GDM1 (cell line): ENCODE measurements at regions not wholly inside any gene's neighbourhood (a gene's known extent, or its start where the extent isn't known, plus 50 kb on each side); places are given as distances from the start of the nearest gene placed in this dataset.
"Not testable (repeated sequence)": the region's sequence is repeated elsewhere in the genome, so short reads cannot be mapped to it uniquely, and the experiment has no call there.

Experiments
- DNase-seq: peaks from one replicate; lab custom pipeline; 2025; lab: John Stamatoyannopoulos, UW

GRCh38 chr15:58361273-58361759, 70.5 kb upstream of the LIPC start:
- no peak for DNase-seq

GRCh38 chr15:58362262-58362922, 69.4 kb upstream of the LIPC start:
- DNase-seq = no peak

- DNase-seq = not testable (repeated sequence)
Measured at GRCh38 chr15:58363118-58363517, 68.7 kb upstream of the LIPC start.

GRCh38 chr15:58363673-58364072, 68.1 kb upstream of the LIPC start:
- DNase-seq = not testable (repeated sequence)

DNA sequence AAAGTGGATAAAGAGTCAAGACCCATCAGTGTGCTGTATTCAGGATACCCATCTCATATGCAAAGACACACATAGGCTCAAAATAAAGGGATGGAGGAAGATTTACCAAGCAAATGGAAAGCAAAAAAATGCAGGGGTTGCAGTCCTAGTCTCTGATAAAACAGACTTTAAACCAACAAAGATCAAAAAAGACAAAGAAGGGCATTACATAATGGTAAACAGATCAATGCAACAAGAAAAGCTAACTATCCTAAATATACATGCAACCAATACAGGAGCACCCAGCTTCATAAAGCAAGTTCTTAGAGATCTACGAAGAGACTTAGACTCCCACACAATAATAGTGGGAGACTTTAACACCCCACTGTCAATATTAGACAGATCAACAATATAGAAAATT, 66.7 kb upstream of the LIPC start:
- DNase-seq = not testable (repeated sequence)

DNA sequence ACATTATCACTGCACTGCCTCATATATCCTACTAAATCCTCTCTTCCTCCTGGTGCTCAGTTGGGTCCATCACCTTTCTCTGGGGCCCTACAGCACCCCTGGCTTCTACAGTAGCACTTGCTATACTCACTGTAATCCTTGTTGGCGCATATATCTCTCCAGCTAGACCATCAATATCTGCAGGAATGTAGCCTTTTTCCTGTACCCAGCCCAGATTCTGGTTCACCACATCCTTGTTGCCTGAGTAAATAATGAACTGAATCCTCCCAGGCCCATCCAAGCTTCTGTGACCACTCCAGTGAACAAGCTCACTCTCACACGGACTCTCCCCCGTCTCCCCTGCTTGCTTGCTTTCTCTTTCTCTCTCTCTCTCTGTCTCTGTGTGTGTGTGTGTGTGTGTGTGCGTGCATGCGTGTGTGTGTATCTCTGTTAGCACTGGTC, 62.5 kb upstream of the LIPC start:
- DNase-seq = peak; percentile 19

DNA sequence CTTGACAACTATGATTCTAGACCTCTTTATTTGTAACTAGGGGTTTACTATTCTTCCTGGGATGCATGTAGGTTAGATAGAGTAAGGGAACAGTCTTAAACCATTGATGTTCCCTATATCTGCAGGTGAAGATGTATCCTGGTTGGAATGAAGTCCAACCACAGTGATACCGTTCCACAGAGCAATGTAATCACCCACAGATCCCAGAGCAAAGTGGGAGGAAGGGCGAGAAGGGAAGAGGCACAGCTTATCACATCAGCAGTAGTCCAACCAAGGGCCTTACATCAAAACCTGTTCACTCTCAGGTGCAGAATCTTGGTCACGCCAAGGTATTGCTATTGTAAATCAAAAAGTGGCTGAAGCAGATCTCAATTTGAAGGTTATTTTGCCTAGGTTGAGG, 61.8 kb upstream of the LIPC start:
- no peak for DNase-seq

DNA sequence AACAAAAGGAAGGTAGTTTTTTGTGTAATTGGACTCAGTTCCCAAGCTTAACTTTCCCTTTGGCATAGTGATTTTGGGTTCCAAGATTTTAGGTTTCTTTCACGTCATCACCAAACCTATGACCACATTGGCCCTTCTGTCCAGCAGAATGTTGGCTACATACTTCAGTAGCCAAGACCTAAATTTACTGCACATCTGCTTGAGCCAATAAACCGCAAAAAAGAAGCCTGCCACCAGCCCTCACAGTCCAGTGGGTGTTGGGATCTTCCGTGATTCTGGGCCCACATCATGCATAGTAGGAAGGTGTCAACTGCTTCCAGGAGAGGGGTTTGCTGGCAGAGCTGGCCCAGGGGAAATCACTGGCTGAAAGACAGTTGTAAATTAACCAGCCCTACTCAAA, 57.6 kb upstream of the LIPC start:
- DNase-seq = no peak

DNA sequence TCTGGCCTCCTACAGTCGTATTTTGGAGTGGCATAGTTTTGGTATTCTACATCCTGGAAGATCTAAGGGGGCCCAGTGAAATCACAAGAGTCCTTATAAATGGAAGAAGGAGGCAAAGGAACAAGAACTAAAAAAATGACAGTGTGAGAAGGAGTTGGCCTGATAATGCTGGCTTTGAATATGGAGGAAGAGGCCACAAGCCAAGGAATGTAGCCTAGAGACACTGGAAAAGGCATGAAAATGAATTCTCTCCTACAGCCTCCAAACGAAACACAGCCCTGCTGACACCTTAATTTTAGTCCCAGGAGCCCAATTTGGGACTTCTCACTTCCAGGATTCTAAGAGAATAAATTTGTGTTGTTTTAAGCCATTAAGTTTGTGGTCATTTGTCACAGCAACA, 54.6 kb upstream of the LIPC start:
- DNase-seq = no peak

DNA sequence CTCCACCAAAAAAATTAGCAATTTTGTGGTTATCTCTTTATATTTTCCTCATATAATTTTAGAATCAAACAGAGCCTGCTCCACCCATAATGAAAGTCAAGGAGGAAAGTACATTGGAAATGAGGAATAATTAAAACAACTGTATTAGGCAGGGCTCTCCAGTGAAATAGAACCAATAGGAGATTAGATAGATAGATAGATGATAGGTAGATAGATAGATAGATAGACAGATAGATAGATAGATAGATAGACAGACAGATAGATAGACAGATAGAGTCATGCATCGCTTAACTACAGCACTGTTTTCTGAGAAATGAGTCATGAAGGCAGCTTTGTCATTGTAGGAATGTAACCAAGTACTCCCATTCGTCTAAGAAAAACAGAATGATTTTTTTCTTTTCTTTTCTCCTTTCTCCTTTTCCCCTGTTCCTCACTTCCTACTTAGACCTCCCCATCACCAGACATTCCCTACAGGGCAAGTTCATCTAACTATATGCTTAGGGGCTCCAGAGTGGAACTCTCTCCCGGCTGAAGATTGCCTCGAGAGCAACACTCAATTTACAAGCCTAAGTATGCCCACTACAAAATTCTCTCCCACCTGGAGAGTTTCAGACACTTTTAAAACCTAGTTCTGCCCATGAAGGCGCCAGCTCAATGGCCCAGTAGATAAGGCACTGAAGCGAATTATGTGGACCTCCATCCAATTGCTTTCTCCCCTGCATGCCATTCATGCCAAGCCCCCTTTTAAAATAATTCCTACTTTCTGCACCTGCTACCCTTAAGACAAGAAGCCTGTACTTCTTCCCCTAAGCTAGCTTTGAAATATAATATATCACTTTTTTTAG, 53.3 kb upstream of the LIPC start:
- DNase-seq = no peak

DNA sequence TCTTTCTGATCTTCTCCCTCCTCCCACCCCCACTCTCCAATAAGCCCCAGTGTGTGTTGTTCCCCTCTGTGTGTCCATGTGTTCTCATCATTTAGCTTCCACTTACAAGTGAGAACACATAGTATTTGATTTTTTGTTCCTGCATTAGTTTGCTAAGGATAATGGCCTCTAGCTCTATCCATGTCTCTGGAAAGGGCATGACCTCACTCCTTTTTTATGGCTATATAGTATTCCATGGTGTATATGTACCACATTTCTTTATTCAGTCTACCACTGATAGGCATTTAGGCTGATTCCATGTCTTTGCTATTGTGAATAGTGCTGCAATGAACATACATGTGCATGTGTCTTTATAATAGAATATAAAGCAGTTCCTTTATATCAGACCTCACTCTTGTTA, 52.3 kb upstream of the LIPC start:
- DNase-seq = not testable (repeated sequence)

GRCh38 chr15:58380280-58380945, 51.4 kb upstream of the LIPC start:
- no peak for DNase-seq

DNA sequence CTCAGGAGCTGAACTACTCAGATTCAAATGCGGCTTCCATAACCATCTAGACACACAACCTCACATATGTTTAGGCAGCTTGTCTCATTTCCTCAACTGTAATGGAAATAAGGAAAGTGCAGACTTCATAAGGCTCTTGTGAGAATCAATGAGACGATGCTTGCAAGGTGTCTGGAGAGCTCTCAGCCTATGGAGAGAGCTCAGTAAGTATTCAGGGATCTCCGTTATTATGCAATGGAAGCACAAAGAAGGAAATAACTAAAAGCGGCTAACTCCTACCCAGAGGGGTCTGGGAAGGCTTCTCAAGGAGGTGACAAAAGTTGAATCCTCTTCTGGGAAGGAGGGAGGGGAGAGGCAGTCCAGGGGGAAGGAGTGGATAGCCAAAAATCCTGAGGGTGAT, 50.1 kb upstream of the LIPC start:
- no peak for DNase-seq
